WTC11 (cell line): ENCODE measurements at regions not wholly inside any gene's neighbourhood (a gene's known extent, or its start where the extent isn't known, plus 50 kb on each side); places are given as distances from the start of the nearest gene placed in this dataset.

Experiments
- ATAC-seq: fragments of 200-7000 bp; cut with Tn5 transposase; 2 replicates; pipeline ENCODE4 v1.10.0; 2021; ENCODE audit warnings: mild to moderate bottlenecking, moderate library complexity
- CTCF ChIA-PET: fragments of 300-600 bp; sonication (Branson Sonifier 250); formaldehyde crosslinking; loops from one replicate; lab custom pipeline; 2021; ENCODE audit warnings: antibody characterized with exemption; lab: Charles Lee
- POLR2A ChIA-PET: fragments of 350-600 bp; sonication (Branson Sonifier 250); formaldehyde crosslinking; loops from one replicate; lab custom pipeline; 2021; ENCODE audit warnings: antibody characterized with exemption; lab: Charles Lee
- DNase-seq: peaks from one replicate; pipeline ENCODE4 v3.0.0; 2021; ENCODE audit warnings: low spot score
- H3K27ac Mint-ChIP-seq: 2 replicates; pipeline ENCODE4 v1.8.0; 2021; ENCODE audit warnings: mixed read lengths
- H3K27me3 Mint-ChIP-seq: 2 replicates; pipeline ENCODE4 v1.8.0; 2021; ENCODE audit warnings: low read depth, mild to moderate bottlenecking, moderate library complexity, mixed read lengths
- H3K36me3 Mint-ChIP-seq: 2 replicates; pipeline ENCODE4 v1.8.0; 2021; ENCODE audit warnings: mixed read lengths
- H3K4me1 Mint-ChIP-seq: 2 replicates; pipeline ENCODE4 v1.8.0; 2022; ENCODE audit warnings: mixed read lengths
- H3K4me3 Mint-ChIP-seq: 2 replicates; pipeline ENCODE4 v1.8.0; 2021; ENCODE audit warnings: mild to moderate bottlenecking, moderate library complexity, mixed read lengths
- H3K9me3 Mint-ChIP-seq: 2 replicates; pipeline ENCODE4 v1.8.0; 2021; ENCODE audit warnings: mixed read lengths
- ATF1 ChIP-seq: sonication (generic); formaldehyde crosslinking; IDR thresholded peaks from 2 replicates; pipeline ENCODE4 v1.8.1; 2023; ENCODE audit warnings: mild to moderate bottlenecking, moderate library complexity, missing genetic modification reagents
- ELF4 ChIP-seq: sonication (generic); formaldehyde crosslinking; IDR thresholded peaks from 2 replicates; pipeline ENCODE4 v1.8.1; 2022; ENCODE audit warnings: low read depth, mild to moderate bottlenecking, moderate library complexity, missing genetic modification reagents
- HMGA2 ChIP-seq: fragments of 250-450 bp; sonication (Bioruptor Pico); IDR thresholded peaks from 2 replicates; pipeline ENCODE4 v1.4.0; 2021; ENCODE audit warnings: mild to moderate bottlenecking, moderate library complexity
- IRF2 ChIP-seq: sonication (generic); formaldehyde crosslinking; IDR thresholded peaks from 2 replicates; pipeline ENCODE4 v1.8.0; 2022; ENCODE audit warnings: low read depth, missing genetic modification reagents, borderline replicate concordance
- JAZF1 ChIP-seq: fragments of 250-450 bp; sonication (Bioruptor Pico); IDR thresholded peaks from 2 replicates; pipeline ENCODE4 v1.9.0; 2021; ENCODE audit warnings: moderate library complexity, mild to moderate bottlenecking, inconsistent platforms
- KAT7 ChIP-seq: sonication (generic); formaldehyde crosslinking; IDR thresholded peaks from 2 replicates; pipeline ENCODE4 v1.8.1; 2023; ENCODE audit warnings: missing genetic modification reagents, mild to moderate bottlenecking, borderline replicate concordance
- MYBL2 ChIP-seq: sonication (generic); formaldehyde crosslinking; IDR thresholded peaks from 2 replicates; pipeline ENCODE4 v1.8.1; 2023; ENCODE audit warnings: mild to moderate bottlenecking, moderate library complexity, missing genetic modification reagents
- NFE2L1 ChIP-seq: sonication (generic); formaldehyde crosslinking; IDR thresholded peaks from 2 replicates; pipeline ENCODE4 v1.8.1; 2023; ENCODE audit warnings: missing genetic modification reagents
- NR2C2 ChIP-seq: sonication (generic); formaldehyde crosslinking; IDR thresholded peaks from 2 replicates; pipeline ENCODE4 v1.8.0; 2022; ENCODE audit warnings: mild to moderate bottlenecking, missing genetic modification reagents
- PRRX2 ChIP-seq: fragments of 250-450 bp; sonication (Bioruptor Pico); IDR thresholded peaks from 2 replicates; pipeline ENCODE4 v1.8.0; 2021; ENCODE audit warnings: mild to moderate bottlenecking
- RELA ChIP-seq: sonication (generic); formaldehyde crosslinking; IDR thresholded peaks from 2 replicates; pipeline ENCODE4 v1.8.1; 2022; ENCODE audit warnings: missing genetic modification reagents, mild to moderate bottlenecking, borderline replicate concordance
- ZNF219 ChIP-seq: sonication (generic); formaldehyde crosslinking; IDR thresholded peaks from 2 replicates; pipeline ENCODE4 v1.8.0; 2023; ENCODE audit warnings: missing genetic modification reagents, mild to moderate bottlenecking, borderline replicate concordance
- ZNF423 ChIP-seq: fragments of 250-450 bp; sonication (Bioruptor Pico); IDR thresholded peaks from 2 replicates; pipeline ENCODE4 v2.1.2; 2022; ENCODE audit warnings: mild to moderate bottlenecking, moderate library complexity
- TF ChIP-seq, protein P1 (sequence below): sonication (generic); formaldehyde crosslinking; IDR thresholded peaks from 2 replicates; pipeline ENCODE4 v1.8.1; 2022; ENCODE audit warnings: mild to moderate bottlenecking, moderate library complexity, missing genetic modification reagents
- TF ChIP-seq, protein P2 (sequence below): sonication (generic); formaldehyde crosslinking; IDR thresholded peaks from 2 replicates; pipeline ENCODE4 v1.8.1; 2023; ENCODE audit warnings: mild to moderate bottlenecking, missing genetic modification reagents
- TF ChIP-seq, protein P3 (sequence below): sonication (generic); formaldehyde crosslinking; IDR thresholded peaks from 2 replicates; pipeline ENCODE4 v1.8.1; 2023; ENCODE audit warnings: mild to moderate bottlenecking, missing genetic modification reagents, moderate library complexity
- TF ChIP-seq, protein P4 (sequence below): fragments of 250-450 bp; sonication (Bioruptor Pico); IDR thresholded peaks from 2 replicates; pipeline ENCODE4 v1.9.0; 2021; ENCODE audit warnings: mild to moderate bottlenecking
- TF ChIP-seq, protein P5 (sequence below): sonication (generic); formaldehyde crosslinking; IDR thresholded peaks from 2 replicates; pipeline ENCODE4 v1.8.0; 2022; ENCODE audit warnings: mild to moderate bottlenecking, missing genetic modification reagents
- TF ChIP-seq, protein P6 (sequence below): sonication (generic); formaldehyde crosslinking; IDR thresholded peaks from 2 replicates; pipeline ENCODE4 v1.8.1; 2022; ENCODE audit warnings: mild to moderate bottlenecking, missing genetic modification reagents, moderate library complexity, borderline replicate concordance
- TF ChIP-seq, protein P7 (sequence below): sonication (generic); formaldehyde crosslinking; IDR thresholded peaks from 2 replicates; pipeline ENCODE4 v1.8.0; 2022; ENCODE audit warnings: missing genetic modification reagents
- TF ChIP-seq, protein P8 (sequence below): sonication (generic); formaldehyde crosslinking; IDR thresholded peaks from 2 replicates; pipeline ENCODE4 v1.8.1; 2023; ENCODE audit warnings: mild to moderate bottlenecking, moderate library complexity, missing genetic modification reagents
- TF ChIP-seq, protein P9 (sequence below): sonication (generic); formaldehyde crosslinking; IDR thresholded peaks from 2 replicates; pipeline ENCODE4 v1.8.0; 2022; ENCODE audit warnings: mild to moderate bottlenecking, missing genetic modification reagents

DNA sequence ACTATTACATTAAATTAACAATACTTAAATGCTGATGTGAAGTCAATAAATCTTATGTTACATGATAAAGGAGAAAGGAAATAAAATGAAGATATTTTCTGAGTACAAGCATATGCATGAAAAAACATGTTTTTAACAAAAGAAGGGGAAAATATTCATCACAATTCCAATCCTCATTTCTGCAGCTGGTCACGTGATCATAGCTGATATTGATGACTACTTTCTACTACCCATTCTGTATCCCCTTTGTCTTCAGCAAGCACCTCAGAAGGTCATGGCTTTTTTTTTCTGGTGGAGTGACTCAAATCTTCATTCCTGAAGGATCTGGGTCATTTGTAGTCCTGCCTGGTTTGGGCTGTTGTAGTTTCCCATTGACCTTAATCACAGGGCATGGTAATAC is 90.9 kb downstream of the CDO1 start:
- ATAC-seq (no peak), DNase-seq (no peak)
- Mint-ChIP-seq H3K4me1 (peaks cover 19% of the 10 kb centered on the region), H3K27ac (no peak overlapping the region), H3K4me3 (no peak overlapping the region), H3K27me3 (no peaks in the 10 kb centered on the region), H3K9me3 (peaks cover 48% of the 10 kb centered on the region), H3K36me3 (peaks cover 31% of the 10 kb centered on the region)
- TF ChIP-seq HMGA2 (CRISPR knock-in tag) (no peak), PRRX2 (CRISPR knock-in tag) (no peak), ELF4 (CRISPR knock-in tag) (no peak), NR2C2 (no peak), ZNF423 (no peak), NFE2L1 (no peak), IRF2 (CRISPR knock-in tag) (no peak), KAT7 (no peak), JAZF1 (CRISPR knock-in tag) (no peak), ATF1 (CRISPR knock-in tag) (no peak)
- TF ChIP-seq, protein P1, sequence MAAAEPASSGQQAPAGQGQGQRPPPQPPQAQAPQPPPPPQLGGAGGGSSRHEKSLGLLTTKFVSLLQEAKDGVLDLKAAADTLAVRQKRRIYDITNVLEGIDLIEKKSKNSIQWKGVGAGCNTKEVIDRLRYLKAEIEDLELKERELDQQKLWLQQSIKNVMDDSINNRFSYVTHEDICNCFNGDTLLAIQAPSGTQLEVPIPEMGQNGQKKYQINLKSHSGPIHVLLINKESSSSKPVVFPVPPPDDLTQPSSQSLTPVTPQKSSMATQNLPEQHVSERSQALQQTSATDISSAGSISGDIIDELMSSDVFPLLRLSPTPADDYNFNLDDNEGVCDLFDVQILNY (CRISPR knock-in tag): no peak
- TF ChIP-seq, protein P2, sequence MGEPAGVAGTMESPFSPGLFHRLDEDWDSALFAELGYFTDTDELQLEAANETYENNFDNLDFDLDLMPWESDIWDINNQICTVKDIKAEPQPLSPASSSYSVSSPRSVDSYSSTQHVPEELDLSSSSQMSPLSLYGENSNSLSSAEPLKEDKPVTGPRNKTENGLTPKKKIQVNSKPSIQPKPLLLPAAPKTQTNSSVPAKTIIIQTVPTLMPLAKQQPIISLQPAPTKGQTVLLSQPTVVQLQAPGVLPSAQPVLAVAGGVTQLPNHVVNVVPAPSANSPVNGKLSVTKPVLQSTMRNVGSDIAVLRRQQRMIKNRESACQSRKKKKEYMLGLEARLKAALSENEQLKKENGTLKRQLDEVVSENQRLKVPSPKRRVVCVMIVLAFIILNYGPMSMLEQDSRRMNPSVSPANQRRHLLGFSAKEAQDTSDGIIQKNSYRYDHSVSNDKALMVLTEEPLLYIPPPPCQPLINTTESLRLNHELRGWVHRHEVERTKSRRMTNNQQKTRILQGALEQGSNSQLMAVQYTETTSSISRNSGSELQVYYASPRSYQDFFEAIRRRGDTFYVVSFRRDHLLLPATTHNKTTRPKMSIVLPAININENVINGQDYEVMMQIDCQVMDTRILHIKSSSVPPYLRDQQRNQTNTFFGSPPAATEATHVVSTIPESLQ (CRISPR knock-in tag): no peak
- TF ChIP-seq, protein P3, sequence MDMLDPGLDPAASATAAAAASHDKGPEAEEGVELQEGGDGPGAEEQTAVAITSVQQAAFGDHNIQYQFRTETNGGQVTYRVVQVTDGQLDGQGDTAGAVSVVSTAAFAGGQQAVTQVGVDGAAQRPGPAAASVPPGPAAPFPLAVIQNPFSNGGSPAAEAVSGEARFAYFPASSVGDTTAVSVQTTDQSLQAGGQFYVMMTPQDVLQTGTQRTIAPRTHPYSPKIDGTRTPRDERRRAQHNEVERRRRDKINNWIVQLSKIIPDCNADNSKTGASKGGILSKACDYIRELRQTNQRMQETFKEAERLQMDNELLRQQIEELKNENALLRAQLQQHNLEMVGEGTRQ (CRISPR knock-in tag): no peak
- TF ChIP-seq, protein P4, sequence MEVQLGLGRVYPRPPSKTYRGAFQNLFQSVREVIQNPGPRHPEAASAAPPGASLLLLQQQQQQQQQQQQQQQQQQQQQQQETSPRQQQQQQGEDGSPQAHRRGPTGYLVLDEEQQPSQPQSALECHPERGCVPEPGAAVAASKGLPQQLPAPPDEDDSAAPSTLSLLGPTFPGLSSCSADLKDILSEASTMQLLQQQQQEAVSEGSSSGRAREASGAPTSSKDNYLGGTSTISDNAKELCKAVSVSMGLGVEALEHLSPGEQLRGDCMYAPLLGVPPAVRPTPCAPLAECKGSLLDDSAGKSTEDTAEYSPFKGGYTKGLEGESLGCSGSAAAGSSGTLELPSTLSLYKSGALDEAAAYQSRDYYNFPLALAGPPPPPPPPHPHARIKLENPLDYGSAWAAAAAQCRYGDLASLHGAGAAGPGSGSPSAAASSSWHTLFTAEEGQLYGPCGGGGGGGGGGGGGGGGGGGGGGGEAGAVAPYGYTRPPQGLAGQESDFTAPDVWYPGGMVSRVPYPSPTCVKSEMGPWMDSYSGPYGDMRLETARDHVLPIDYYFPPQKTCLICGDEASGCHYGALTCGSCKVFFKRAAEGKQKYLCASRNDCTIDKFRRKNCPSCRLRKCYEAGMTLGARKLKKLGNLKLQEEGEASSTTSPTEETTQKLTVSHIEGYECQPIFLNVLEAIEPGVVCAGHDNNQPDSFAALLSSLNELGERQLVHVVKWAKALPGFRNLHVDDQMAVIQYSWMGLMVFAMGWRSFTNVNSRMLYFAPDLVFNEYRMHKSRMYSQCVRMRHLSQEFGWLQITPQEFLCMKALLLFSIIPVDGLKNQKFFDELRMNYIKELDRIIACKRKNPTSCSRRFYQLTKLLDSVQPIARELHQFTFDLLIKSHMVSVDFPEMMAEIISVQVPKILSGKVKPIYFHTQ: no peak
- TF ChIP-seq, protein P5, sequence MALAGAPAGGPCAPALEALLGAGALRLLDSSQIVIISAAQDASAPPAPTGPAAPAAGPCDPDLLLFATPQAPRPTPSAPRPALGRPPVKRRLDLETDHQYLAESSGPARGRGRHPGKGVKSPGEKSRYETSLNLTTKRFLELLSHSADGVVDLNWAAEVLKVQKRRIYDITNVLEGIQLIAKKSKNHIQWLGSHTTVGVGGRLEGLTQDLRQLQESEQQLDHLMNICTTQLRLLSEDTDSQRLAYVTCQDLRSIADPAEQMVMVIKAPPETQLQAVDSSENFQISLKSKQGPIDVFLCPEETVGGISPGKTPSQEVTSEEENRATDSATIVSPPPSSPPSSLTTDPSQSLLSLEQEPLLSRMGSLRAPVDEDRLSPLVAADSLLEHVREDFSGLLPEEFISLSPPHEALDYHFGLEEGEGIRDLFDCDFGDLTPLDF: no peak
- TF ChIP-seq, protein P6, sequence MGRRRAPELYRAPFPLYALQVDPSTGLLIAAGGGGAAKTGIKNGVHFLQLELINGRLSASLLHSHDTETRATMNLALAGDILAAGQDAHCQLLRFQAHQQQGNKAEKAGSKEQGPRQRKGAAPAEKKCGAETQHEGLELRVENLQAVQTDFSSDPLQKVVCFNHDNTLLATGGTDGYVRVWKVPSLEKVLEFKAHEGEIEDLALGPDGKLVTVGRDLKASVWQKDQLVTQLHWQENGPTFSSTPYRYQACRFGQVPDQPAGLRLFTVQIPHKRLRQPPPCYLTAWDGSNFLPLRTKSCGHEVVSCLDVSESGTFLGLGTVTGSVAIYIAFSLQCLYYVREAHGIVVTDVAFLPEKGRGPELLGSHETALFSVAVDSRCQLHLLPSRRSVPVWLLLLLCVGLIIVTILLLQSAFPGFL (CRISPR knock-in tag): no peak
- CTCF ChIA-PET: no interaction called here
- POLR2A ChIA-PET: no interaction called here

DNA sequence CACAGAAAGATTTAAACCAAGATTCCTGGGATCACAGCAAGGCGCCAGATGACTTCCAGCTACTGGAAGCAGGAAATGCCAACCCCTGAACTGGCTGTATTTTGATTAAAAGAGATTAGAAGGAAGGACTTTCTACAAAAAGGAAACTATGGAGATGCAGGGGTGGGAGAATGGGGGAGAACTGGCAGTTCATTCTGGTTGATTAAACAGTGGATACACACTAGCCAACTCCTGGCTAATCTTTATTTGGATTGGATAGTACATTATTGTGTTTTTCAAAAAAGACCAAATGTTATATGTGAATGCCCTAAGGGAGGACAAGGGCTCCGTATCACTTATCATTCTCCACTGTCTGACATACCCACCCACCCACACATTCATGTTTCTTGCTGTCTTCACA is 93.2 kb downstream of the CDO1 start:
- peaks cover 22% of the 10 kb centered on the region for H3K36me3 Mint-ChIP-seq
- H3K4me1 Mint-ChIP-seq: peaks cover 16% of the 10 kb centered on the region
- ATAC-seq (no peak), DNase-seq (no peak)
- H3K27ac Mint-ChIP-seq: 0 out of 2 replicates have a peak overlapping the region, but pooled peaks have one; percentile 5
- ChIA-PET CTCF (no interaction called here), POLR2A (no interaction called here)
- H3K9me3 Mint-ChIP-seq: peaks cover 31% of the 10 kb centered on the region
- no peaks in the 10 kb centered on the region for H3K27me3 Mint-ChIP-seq
- no peak overlapping the region for H3K4me3 Mint-ChIP-seq
- no peak for TF ChIP-seq IRF2 (CRISPR knock-in tag)
- no peak for TF ChIP-seq MYBL2 (CRISPR knock-in tag)
- TF ChIP-seq RELA (CRISPR knock-in tag): no peak
- TF ChIP-seq, protein P7, sequence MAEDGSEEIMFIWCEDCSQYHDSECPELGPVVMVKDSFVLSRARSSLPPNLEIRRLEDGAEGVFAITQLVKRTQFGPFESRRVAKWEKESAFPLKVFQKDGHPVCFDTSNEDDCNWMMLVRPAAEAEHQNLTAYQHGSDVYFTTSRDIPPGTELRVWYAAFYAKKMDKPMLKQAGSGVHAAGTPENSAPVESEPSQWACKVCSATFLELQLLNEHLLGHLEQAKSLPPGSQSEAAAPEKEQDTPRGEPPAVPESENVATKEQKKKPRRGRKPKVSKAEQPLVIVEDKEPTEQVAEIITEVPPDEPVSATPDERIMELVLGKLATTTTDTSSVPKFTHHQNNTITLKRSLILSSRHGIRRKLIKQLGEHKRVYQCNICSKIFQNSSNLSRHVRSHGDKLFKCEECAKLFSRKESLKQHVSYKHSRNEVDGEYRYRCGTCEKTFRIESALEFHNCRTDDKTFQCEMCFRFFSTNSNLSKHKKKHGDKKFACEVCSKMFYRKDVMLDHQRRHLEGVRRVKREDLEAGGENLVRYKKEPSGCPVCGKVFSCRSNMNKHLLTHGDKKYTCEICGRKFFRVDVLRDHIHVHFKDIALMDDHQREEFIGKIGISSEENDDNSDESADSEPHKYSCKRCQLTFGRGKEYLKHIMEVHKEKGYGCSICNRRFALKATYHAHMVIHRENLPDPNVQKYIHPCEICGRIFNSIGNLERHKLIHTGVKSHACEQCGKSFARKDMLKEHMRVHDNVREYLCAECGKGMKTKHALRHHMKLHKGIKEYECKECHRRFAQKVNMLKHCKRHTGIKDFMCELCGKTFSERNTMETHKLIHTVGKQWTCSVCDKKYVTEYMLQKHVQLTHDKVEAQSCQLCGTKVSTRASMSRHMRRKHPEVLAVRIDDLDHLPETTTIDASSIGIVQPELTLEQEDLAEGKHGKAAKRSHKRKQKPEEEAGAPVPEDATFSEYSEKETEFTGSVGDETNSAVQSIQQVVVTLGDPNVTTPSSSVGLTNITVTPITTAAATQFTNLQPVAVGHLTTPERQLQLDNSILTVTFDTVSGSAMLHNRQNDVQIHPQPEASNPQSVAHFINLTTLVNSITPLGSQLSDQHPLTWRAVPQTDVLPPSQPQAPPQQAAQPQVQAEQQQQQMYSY (CRISPR knock-in tag): no peak
- TF ChIP-seq ZNF219 (CRISPR knock-in tag): no peak
- TF ChIP-seq ATF1 (CRISPR knock-in tag): no peak
- TF ChIP-seq, protein P8, sequence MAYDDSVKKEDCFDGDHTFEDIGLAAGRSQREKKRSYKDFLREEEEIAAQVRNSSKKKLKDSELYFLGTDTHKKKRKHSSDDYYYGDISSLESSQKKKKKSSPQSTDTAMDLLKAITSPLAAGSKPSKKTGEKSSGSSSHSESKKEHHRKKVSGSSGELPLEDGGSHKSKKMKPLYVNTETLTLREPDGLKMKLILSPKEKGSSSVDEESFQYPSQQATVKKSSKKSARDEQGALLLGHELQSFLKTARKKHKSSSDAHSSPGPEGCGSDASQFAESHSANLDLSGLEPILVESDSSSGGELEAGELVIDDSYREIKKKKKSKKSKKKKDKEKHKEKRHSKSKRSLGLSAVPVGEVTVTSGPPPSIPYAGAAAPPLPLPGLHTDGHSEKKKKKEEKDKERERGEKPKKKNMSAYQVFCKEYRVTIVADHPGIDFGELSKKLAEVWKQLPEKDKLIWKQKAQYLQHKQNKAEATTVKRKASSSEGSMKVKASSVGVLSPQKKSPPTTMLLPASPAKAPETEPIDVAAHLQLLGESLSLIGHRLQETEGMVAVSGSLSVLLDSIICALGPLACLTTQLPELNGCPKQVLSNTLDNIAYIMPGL (CRISPR knock-in tag): no peak
- TF ChIP-seq, protein P9, sequence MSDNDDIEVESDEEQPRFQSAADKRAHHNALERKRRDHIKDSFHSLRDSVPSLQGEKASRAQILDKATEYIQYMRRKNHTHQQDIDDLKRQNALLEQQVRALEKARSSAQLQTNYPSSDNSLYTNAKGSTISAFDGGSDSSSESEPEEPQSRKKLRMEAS: no peak
